Endothelial cell of umbilical vein (primary cell): ENCODE measurements at regions not wholly inside any gene's neighbourhood (a gene's known extent, or its start where the extent isn't known, plus 50 kb on each side); places are given as distances from the start of the nearest gene placed in this dataset.

Experiments
- CTCF ChIP-seq, 2 donors: IDR thresholded peaks; 1 replicate in 1 of 2; 2 replicates in 1 of 2; pipeline ENCODE4 v1.5.1; 2011; ENCODE audit warnings: low read length in 2 of 2, mild to moderate bottlenecking in 2 of 2, moderate library complexity in 2 of 2, control low read depth in 1 of 2, inconsistent platforms in 1 of 2, low read depth in 1 of 2; ENCODE audit not compliant: insufficient read depth in 1 of 2; ENCODE audit errors: extremely low read depth in 1 of 2
- EZH2 ChIP-seq: IDR thresholded peaks from 2 replicates; pipeline ENCODE4 v1.6.1; 2012; ENCODE audit warnings: borderline replicate concordance, low read depth, mild to moderate bottlenecking, moderate library complexity, low read length, inconsistent platforms; ENCODE audit not compliant: severe bottlenecking
- FOS ChIP-seq: IDR thresholded peaks from 2 replicates; pipeline ENCODE4 v1.6.1; 2011; ENCODE audit warnings: mild to moderate bottlenecking, low read length, moderate library complexity, borderline replicate concordance; ENCODE audit not compliant: insufficient read depth
- JUN ChIP-seq: IDR thresholded peaks from 2 replicates; pipeline ENCODE4 v1.6.1; 2011; ENCODE audit warnings: borderline replicate concordance, low read depth; ENCODE audit not compliant: insufficient read length, insufficient read depth
- MYC ChIP-seq: IDR thresholded peaks from one replicate; pipeline ENCODE4 v1.6.1; 2011; ENCODE audit warnings: mild to moderate bottlenecking, low read depth, low read length
- POLR2A ChIP-seq: IDR thresholded peaks from 2 replicates; pipeline ENCODE4 v1.6.1; 2012; ENCODE audit warnings: low read depth, mild to moderate bottlenecking, control low read depth, low read length
- POLR2AphosphoS5 ChIP-seq: IDR thresholded peaks from 2 replicates; pipeline ENCODE4 v1.6.1; 2012; ENCODE audit warnings: low read depth, mild to moderate bottlenecking, control low read depth, low read length, moderate library complexity; ENCODE audit not compliant: insufficient read depth
- TF ChIP-seq, protein P1 (sequence below): IDR thresholded peaks from 2 replicates; pipeline ENCODE4 v1.6.1; 2011; ENCODE audit not compliant: insufficient read depth, insufficient read length

- no peak for TF ChIP-seq CTCF (IDR thresholded peaks at IDR 0.05; ENCODE audit: extremely low read depth in 1 of 2, insufficient read depth in 1 of 2, low read depth in 1 of 2, low read length in 2 of 2)
- TF ChIP-seq JUN, result no peak
- no peak for TF ChIP-seq EZH2
- TF ChIP-seq POLR2AphosphoS5, result no peak
- no peak for TF ChIP-seq POLR2A
- TF ChIP-seq MYC, result no peak
- TF ChIP-seq, protein P1, sequence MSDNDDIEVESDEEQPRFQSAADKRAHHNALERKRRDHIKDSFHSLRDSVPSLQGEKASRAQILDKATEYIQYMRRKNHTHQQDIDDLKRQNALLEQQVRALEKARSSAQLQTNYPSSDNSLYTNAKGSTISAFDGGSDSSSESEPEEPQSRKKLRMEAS, result no peak
- TF ChIP-seq FOS, result no peak
Measured at GRCh38 chr6:168890306-168890980, 363.2 kb downstream of the THBS2 start.
